SK-N-MC (cell line): ENCODE measurements at regions not wholly inside any gene's neighbourhood (a gene's known extent, or its start where the extent isn't known, plus 50 kb on each side); places are given as distances from the start of the nearest gene placed in this dataset.

ENCODE experiments used
- EZH2 ChIP-seq: fragments of 200-600 bp; sonication (generic); IDR thresholded peaks from one replicate; pipeline ENCODE4 v1.6.1; 2017; ENCODE audit warnings: antibody characterized with exemption
- FOXP2 ChIP-seq: optimal IDR thresholded peaks from 2 replicates; pipeline ENCODE3; 2011; ENCODE audit warnings: mild to moderate bottlenecking, moderate library complexity; ENCODE audit not compliant: insufficient read depth; ENCODE audit errors: extremely low read length, control extremely low read depth
- POLR2AphosphoS5 ChIP-seq: IDR thresholded peaks from 2 replicates; pipeline ENCODE4 v1.6.1; 2012; ENCODE audit warnings: mild to moderate bottlenecking, low read depth, low read length, borderline replicate concordance

DNA sequence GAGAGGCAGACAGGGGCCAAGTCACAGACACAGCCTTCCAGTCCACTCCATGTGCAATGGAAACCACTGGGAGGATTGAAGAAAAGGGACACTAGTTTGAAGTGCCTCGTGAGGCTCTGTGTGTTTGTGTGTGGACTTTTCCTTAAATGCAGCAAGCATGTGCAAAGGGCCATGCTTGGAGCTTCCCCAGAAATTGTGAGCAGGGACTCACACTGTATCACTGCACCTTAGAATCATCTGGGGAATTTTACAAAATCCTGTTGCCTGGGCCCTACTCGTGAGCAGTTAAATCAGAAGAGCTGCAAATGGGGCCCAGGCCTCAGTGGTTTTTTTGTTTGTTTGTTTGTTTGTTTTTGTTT, 137.8 kb downstream of the TRIM43 start:
- TF ChIP-seq POLR2AphosphoS5 (no peak), EZH2 (no peak), FOXP2 (no peak)
